ENCODE measurements at regions not wholly inside any gene's neighbourhood (a gene's known extent, or its start where the extent isn't known, plus 50 kb on each side); places are given as distances from the start of the nearest gene placed in this dataset.

GRCh38 chr5:143581649-143582048, 178.2 kb upstream of the NR3C1 start:
- DNase-seq = no peak

- DNase-seq = no peak
Observed at GRCh38 chr5:143581147-143581546, 177.7 kb upstream of the NR3C1 start.

GRCh38 chr5:143576711-143577484, 173.4 kb upstream of the NR3C1 start:
- no peak for DNase-seq

GRCh38 chr5:143575286-143575685, 171.8 kb upstream of the NR3C1 start:
- no peak for DNase-seq

GRCh38 chr5:143574236-143574635, 170.8 kb upstream of the NR3C1 start:
- DNase-seq = no peak

- DNase-seq = no peak
Observed at GRCh38 chr5:143573568-143574170, 170.2 kb upstream of the NR3C1 start.

GRCh38 chr5:143572671-143573070, 169.2 kb upstream of the NR3C1 start:
- DNase-seq = no peak

GRCh38 chr5:143571642-143572624, 168.4 kb upstream of the NR3C1 start:
- no peak for DNase-seq

- no peak for DNase-seq
Observed at GRCh38 chr5:143570989-143571388, 167.5 kb upstream of the NR3C1 start.

- no peak for DNase-seq
Observed at GRCh38 chr5:143569722-143570567, 166.5 kb upstream of the NR3C1 start.

GRCh38 chr5:143569213-143569701, 165.8 kb upstream of the NR3C1 start:
- DNase-seq = no peak

- DNase-seq = no peak
Observed at GRCh38 chr5:143567583-143568504, 164.4 kb upstream of the NR3C1 start.

GRCh38 chr5:143566139-143566538, 162.7 kb upstream of the NR3C1 start:
- no peak for DNase-seq

GRCh38 chr5:143564417-143564816, 160.9 kb upstream of the NR3C1 start:
- DNase-seq = no peak

GRCh38 chr5:143562935-143563334, 159.4 kb upstream of the NR3C1 start:
- no peak for DNase-seq

- DNase-seq = no peak
Observed at GRCh38 chr5:143561219-143561618, 157.7 kb upstream of the NR3C1 start.

- DNase-seq = no peak
Observed at GRCh38 chr5:143560378-143560777, 156.9 kb upstream of the NR3C1 start.

GRCh38 chr5:143559586-143560109, 156.2 kb upstream of the NR3C1 start:
- DNase-seq = no peak

GRCh38 chr5:143558048-143558447, 154.6 kb upstream of the NR3C1 start:
- no peak for DNase-seq

- no peak for DNase-seq
Observed at GRCh38 chr5:143557061-143557818, 153.8 kb upstream of the NR3C1 start.

All from central memory CD4-positive, alpha-beta T cell (primary cell).